GM12878 (cell line): ENCODE measurements at regions not wholly inside any gene's neighbourhood (a gene's known extent, or its start where the extent isn't known, plus 50 kb on each side); places are given as distances from the start of the nearest gene placed in this dataset.

Experiments
- ASH2L ChIP-seq: fragments of 300-600, 200-600 bp; sonication (generic); IDR thresholded peaks from 2 replicates; pipeline ENCODE4 v1.6.1; 2017; ENCODE audit warnings: low read depth, mild to moderate bottlenecking, borderline replicate concordance
- BCL11A ChIP-seq: IDR thresholded peaks from 2 replicates; pipeline ENCODE4 v1.6.1; 2011; ENCODE audit warnings: low read depth, low read length
- BHLHE40 ChIP-seq, 2 experiments: fragments of 450-650 bp in 1 of 2; IDR thresholded peaks; 2 replicates each; pipeline ENCODE4 v1.6.1; 2011 to 2017; ENCODE audit warnings: low read depth in 2 of 2, borderline replicate concordance in 1 of 2, improper control_type of control experiment in 1 of 2, low read length in 1 of 2, mild to moderate bottlenecking in 1 of 2
- BMI1 ChIP-seq: fragments of 450-650 bp; IDR thresholded peaks from 2 replicates; pipeline ENCODE4 v1.6.1; 2016; ENCODE audit warnings: mild to moderate bottlenecking, moderate library complexity, borderline replicate concordance
- CBX5 ChIP-seq: sonication (generic); IDR thresholded peaks from 2 replicates; pipeline ENCODE4 v1.6.1; 2016; ENCODE audit warnings: low read depth, moderate library complexity, mild to moderate bottlenecking, inconsistent platforms
- CHD1 ChIP-seq: IDR thresholded peaks from 2 replicates; pipeline ENCODE4 v1.6.1; 2012; ENCODE audit warnings: low read depth, low read length, improper control_type of control experiment
- CHD4 ChIP-seq: fragments of 200-600 bp; sonication (generic); IDR thresholded peaks from 2 replicates; pipeline ENCODE4 v1.6.1; 2016; ENCODE audit warnings: mild to moderate bottlenecking
- DPF2 ChIP-seq: fragments of 450-650 bp; IDR thresholded peaks from 2 replicates; pipeline ENCODE4 v1.6.1; 2017; ENCODE audit warnings: mild to moderate bottlenecking
- GATAD2B ChIP-seq: fragments of 450-650 bp; conservative IDR thresholded peaks from 2 replicates; pipeline ENCODE4 v1.6.1; 2017; ENCODE audit warnings: low read depth, mild to moderate bottlenecking, moderate library complexity
- HCFC1 ChIP-seq: fragments of 150-350 bp; IDR thresholded peaks from 2 replicates; pipeline ENCODE4 v1.6.1; 2014; ENCODE audit warnings: low read length
- JUNB ChIP-seq: IDR thresholded peaks from 2 replicates; pipeline ENCODE4 v1.6.1; 2016; ENCODE audit warnings: antibody characterized with exemption, mild to moderate bottlenecking
- MAX ChIP-seq: IDR thresholded peaks from 2 replicates; pipeline ENCODE4 v1.6.1; 2012; ENCODE audit warnings: low read depth, low read length, improper control_type of control experiment
- NFYB ChIP-seq: IDR thresholded peaks from 2 replicates; pipeline ENCODE4 v1.6.1; 2011; ENCODE audit warnings: low read depth, mild to moderate bottlenecking, low read length, improper control_type of control experiment, moderate library complexity; ENCODE audit not compliant: insufficient read depth
- PAX8 ChIP-seq: fragments of 450-650 bp; IDR thresholded peaks from 2 replicates; pipeline ENCODE4 v1.6.1; 2017; ENCODE audit warnings: mild to moderate bottlenecking, moderate library complexity
- POU2F2 ChIP-seq: IDR thresholded peaks from 3 replicates; pipeline ENCODE4 v1.6.1; 2011; ENCODE audit warnings: low read depth, mild to moderate bottlenecking, low read length, borderline replicate concordance
- RCOR1 ChIP-seq: conservative IDR thresholded peaks from 2 replicates; pipeline ENCODE4 v1.6.1; 2012; ENCODE audit warnings: low read depth, low read length, improper control_type of control experiment
- RFX5 ChIP-seq: IDR thresholded peaks from 2 replicates; pipeline ENCODE4 v1.6.1; 2011; ENCODE audit warnings: low read depth, low read length, improper control_type of control experiment
- STAT3 ChIP-seq: IDR thresholded peaks from 2 replicates; pipeline ENCODE4 v1.6.1; 2011; ENCODE audit warnings: low read depth, low read length, improper control_type of control experiment
- TCF12 ChIP-seq: IDR thresholded peaks from 2 replicates; pipeline ENCODE4 v1.6.1; 2011; ENCODE audit warnings: low read depth, mild to moderate bottlenecking, low read length
- TCF3 ChIP-seq: IDR thresholded peaks from 2 replicates; pipeline ENCODE4 v1.6.1; 2012; ENCODE audit warnings: low read depth, mild to moderate bottlenecking, low read length, borderline replicate concordance; ENCODE audit not compliant: insufficient read depth
- WRNIP1 ChIP-seq: IDR thresholded peaks from 2 replicates; pipeline ENCODE4 v1.6.1; 2011; ENCODE audit warnings: low read depth, low read length, improper control_type of control experiment, borderline replicate concordance
- YY1 ChIP-seq: IDR thresholded peaks from 2 replicates; pipeline ENCODE4 v1.6.1; 2011; ENCODE audit warnings: low read depth, mild to moderate bottlenecking, low read length
- ZBED1 ChIP-seq: IDR thresholded peaks from 2 replicates; pipeline ENCODE4 v1.6.1; 2016; ENCODE audit warnings: borderline replicate concordance
- ZNF217 ChIP-seq: fragments of 450-650 bp; IDR thresholded peaks from 2 replicates; pipeline ENCODE4 v1.6.1; 2017; ENCODE audit warnings: antibody characterized with exemption, mild to moderate bottlenecking
- ZZZ3 ChIP-seq: IDR thresholded peaks from 2 replicates; pipeline ENCODE4 v1.6.1; 2011; ENCODE audit warnings: low read depth; ENCODE audit not compliant: control insufficient read depth, insufficient read length
- TF ChIP-seq, protein P1 (sequence below): fragments of 450-650 bp; IDR thresholded peaks from 2 replicates; pipeline ENCODE4 v1.6.1; 2017; ENCODE audit warnings: mild to moderate bottlenecking, low read depth, inconsistent platforms; ENCODE audit not compliant: poor library complexity, severe bottlenecking
- TF ChIP-seq, protein P2 (sequence below): fragments of 450-650 bp; IDR thresholded peaks from 2 replicates; pipeline ENCODE4 v1.6.1; 2018; ENCODE audit warnings: mild to moderate bottlenecking, low read depth, moderate library complexity; ENCODE audit not compliant: partially characterized antibody

DNA sequence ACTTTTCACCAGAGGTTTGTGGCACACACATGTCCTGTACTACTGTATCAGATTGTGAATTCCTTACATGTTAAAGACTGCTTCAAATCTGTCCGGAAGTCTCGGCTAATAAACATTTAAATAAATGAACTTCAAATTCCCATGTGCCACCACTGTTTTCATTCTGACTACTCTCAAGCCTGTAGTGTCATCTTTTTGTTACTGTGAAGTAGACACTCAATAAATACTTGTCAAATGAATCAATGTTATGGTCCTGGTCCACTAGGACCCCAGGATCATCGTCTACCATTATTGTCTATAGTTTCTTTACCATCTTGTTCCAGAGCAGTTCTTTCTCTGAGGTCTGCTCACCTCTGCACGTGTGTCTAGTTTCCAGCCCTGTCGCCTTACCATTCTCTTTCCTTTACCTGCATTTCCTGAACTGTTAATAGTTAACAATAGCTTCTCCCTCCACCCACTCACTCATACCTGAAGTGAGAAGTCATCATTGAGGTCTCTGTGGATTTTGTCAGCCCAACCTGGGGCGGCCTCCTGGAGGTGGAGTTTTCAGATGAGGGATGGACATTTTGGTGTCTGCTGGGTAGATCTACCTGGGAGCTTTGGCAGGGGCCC, 333.0 kb downstream of the SEC14L1 start (continued):
- TF ChIP-seq BHLHE40 (IDR thresholded peaks at IDR 0.05; ENCODE audit: borderline replicate concordance in 1 of 2, low read depth in 2 of 2, low read length in 1 of 2): peak; percentile 62 to 67
- peak; percentile 76; the same call in 1 of the 2 replicates for TF ChIP-seq DPF2
- TF ChIP-seq CHD1: no peak
- TF ChIP-seq JUNB: peak; percentile 79
- TF ChIP-seq HCFC1: no peak
- TF ChIP-seq ASH2L: no peak
- no peak for TF ChIP-seq WRNIP1
- TF ChIP-seq BCL11A: no peak
- no peak for TF ChIP-seq TCF12
- TF ChIP-seq RCOR1: no peak
- TF ChIP-seq ZBED1: peak; percentile 60
- TF ChIP-seq TCF3: no peak
- TF ChIP-seq RFX5: no peak
- TF ChIP-seq GATAD2B: 0 out of 2 replicates have a peak, but pooled peaks have one; percentile 16
- no peak for TF ChIP-seq MAX
- TF ChIP-seq PAX8: no peak
- TF ChIP-seq CBX5: no peak
- peak; percentile 64; the same call in 1 of the 2 replicates for TF ChIP-seq ZNF217
- TF ChIP-seq NFYB: no peak
- no peak for TF ChIP-seq POU2F2
- TF ChIP-seq YY1: no peak
- TF ChIP-seq CHD4: no peak
- TF ChIP-seq, protein P1, sequence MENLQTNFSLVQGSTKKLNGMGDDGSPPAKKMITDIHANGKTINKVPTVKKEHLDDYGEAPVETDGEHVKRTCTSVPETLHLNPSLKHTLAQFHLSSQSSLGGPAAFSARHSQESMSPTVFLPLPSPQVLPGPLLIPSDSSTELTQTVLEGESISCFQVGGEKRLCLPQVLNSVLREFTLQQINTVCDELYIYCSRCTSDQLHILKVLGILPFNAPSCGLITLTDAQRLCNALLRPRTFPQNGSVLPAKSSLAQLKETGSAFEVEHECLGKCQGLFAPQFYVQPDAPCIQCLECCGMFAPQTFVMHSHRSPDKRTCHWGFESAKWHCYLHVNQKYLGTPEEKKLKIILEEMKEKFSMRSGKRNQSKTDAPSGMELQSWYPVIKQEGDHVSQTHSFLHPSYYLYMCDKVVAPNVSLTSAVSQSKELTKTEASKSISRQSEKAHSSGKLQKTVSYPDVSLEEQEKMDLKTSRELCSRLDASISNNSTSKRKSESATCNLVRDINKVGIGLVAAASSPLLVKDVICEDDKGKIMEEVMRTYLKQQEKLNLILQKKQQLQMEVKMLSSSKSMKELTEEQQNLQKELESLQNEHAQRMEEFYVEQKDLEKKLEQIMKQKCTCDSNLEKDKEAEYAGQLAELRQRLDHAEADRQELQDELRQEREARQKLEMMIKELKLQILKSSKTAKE: peak; percentile 68
- TF ChIP-seq ZZZ3: no peak
- no peak for TF ChIP-seq STAT3
- no peak for TF ChIP-seq BMI1
- TF ChIP-seq, protein P2, sequence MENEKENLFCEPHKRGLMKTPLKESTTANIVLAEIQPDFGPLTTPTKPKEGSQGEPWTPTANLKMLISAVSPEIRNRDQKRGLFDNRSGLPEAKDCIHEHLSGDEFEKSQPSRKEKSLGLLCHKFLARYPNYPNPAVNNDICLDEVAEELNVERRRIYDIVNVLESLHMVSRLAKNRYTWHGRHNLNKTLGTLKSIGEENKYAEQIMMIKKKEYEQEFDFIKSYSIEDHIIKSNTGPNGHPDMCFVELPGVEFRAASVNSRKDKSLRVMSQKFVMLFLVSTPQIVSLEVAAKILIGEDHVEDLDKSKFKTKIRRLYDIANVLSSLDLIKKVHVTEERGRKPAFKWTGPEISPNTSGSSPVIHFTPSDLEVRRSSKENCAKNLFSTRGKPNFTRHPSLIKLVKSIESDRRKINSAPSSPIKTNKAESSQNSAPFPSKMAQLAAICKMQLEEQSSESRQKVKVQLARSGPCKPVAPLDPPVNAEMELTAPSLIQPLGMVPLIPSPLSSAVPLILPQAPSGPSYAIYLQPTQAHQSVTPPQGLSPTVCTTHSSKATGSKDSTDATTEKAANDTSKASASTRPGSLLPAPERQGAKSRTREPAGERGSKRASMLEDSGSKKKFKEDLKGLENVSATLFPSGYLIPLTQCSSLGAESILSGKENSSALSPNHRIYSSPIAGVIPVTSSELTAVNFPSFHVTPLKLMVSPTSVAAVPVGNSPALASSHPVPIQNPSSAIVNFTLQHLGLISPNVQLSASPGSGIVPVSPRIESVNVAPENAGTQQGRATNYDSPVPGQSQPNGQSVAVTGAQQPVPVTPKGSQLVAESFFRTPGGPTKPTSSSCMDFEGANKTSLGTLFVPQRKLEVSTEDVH: no peak
